Lower leg skin (tissue), 3 donors: ENCODE measurements at regions not wholly inside any gene's neighbourhood (a gene's known extent, or its start where the extent isn't known, plus 50 kb on each side); places are given as distances from the start of the nearest gene placed in this dataset.

Experiments
- CTCF ChIP-seq, 3 donors: fragments of 450-650 bp; IDR thresholded peaks; one replicate each; pipeline ENCODE4 v1.5.1; 2016; ENCODE audit warnings: antibody characterized with exemption in 3 of 3, mild to moderate bottlenecking in 3 of 3, moderate library complexity in 2 of 3
- POLR2A ChIP-seq, 2 donors: fragments of 450-650 bp; IDR thresholded peaks; one replicate each; pipeline ENCODE4 v1.6.1; 2016 to 2017; ENCODE audit warnings: antibody characterized with exemption in 2 of 2, mild to moderate bottlenecking in 1 of 2, moderate library complexity in 1 of 2

- TF ChIP-seq CTCF (IDR thresholded peaks at IDR 0.05) (no peak), POLR2A (IDR thresholded peaks at IDR 0.05) (no peak)
Measured at GRCh38 chr9:1292384-1292783, 242.2 kb downstream of the DMRT2 start.
